GM18858 (cell line): ENCODE measurements at regions not wholly inside any gene's neighbourhood (a gene's known extent, or its start where the extent isn't known, plus 50 kb on each side); places are given as distances from the start of the nearest gene placed in this dataset.
"Not testable (repeated sequence)": the region's sequence is repeated elsewhere in the genome, so short reads cannot be mapped to it uniquely, and the experiment has no call there.

Experiments used
- ATAC-seq: cut with Tn5 transposase; IDR thresholded peaks from one replicate; pipeline ENCODE4 v1.9.1; 2021; ENCODE audit not compliant: unreplicated experiment

GRCh38 chr15:26083457-26083856 lies 220.3 kb upstream of the ATP10A start:
- ATAC-seq: no peak

GRCh38 chr15:26082221-26083109 lies 219.3 kb upstream of the ATP10A start:
- ATAC-seq: peak; percentile 88

GRCh38 chr15:26081758-26082220 lies 218.7 kb upstream of the ATP10A start:
- ATAC-seq: no peak

- ATAC-seq: no peak
These were observed 212.6 kb upstream of the ATP10A start for GRCh38 chr15:26075770-26076169.

GRCh38 chr15:26073430-26074333 lies 210.6 kb upstream of the ATP10A start:
- ATAC-seq: no peak

- ATAC-seq: no peak
These were observed 207.0 kb upstream of the ATP10A start for GRCh38 chr15:26070095-26070532.

- no peak for ATAC-seq
These were observed 206.1 kb upstream of the ATP10A start for GRCh38 chr15:26069231-26069641.

- ATAC-seq: no peak
These were observed 203.8 kb upstream of the ATP10A start for GRCh38 chr15:26066896-26067295.

- no peak for ATAC-seq
These were observed 202.6 kb upstream of the ATP10A start for GRCh38 chr15:26065723-26066122.

- no peak for ATAC-seq
These were observed 198.1 kb upstream of the ATP10A start for GRCh38 chr15:26061248-26061647.

- not testable (repeated sequence) for ATAC-seq
These were observed 193.6 kb upstream of the ATP10A start for GRCh38 chr15:26056766-26057165.

GRCh38 chr15:26051761-26052675 lies 188.9 kb upstream of the ATP10A start:
- no peak for ATAC-seq

GRCh38 chr15:26050984-26051383 lies 187.9 kb upstream of the ATP10A start:
- ATAC-seq: no peak

- no peak for ATAC-seq
These were observed 187.0 kb upstream of the ATP10A start for GRCh38 chr15:26049900-26050657.

- ATAC-seq: no peak
These were observed 185.5 kb upstream of the ATP10A start for GRCh38 chr15:26048669-26049068.

GRCh38 chr15:26045516-26045915 lies 182.4 kb upstream of the ATP10A start:
- ATAC-seq: no peak

GRCh38 chr15:26043018-26043417 lies 179.9 kb upstream of the ATP10A start:
- no peak for ATAC-seq

GRCh38 chr15:26038693-26039092 lies 175.6 kb upstream of the ATP10A start:
- no peak for ATAC-seq

GRCh38 chr15:26037369-26037768 lies 174.2 kb upstream of the ATP10A start:
- ATAC-seq: no peak

- no peak for ATAC-seq
These were observed 170.4 kb upstream of the ATP10A start for GRCh38 chr15:26033493-26033892.
